Stimulated activated CD8-positive, alpha-beta memory T cell treated with anti-CD3 and anti-CD28 coated beads, Interleukin-4, amount 100 ng/mL, for 48 hours (primary cell): ENCODE measurements at regions not wholly inside any gene's neighbourhood (a gene's known extent, or its start where the extent isn't known, plus 50 kb on each side); places are given as distances from the start of the nearest gene placed in this dataset.

ENCODE experiments used
- DNase-seq: peaks from one replicate; pipeline ENCODE4 v3.0.0-alpha.2; 2020

GRCh38 chr18:61756244-61756643, 136.6 kb downstream of the RNF152 start:
- DNase-seq, result no peak

- no peak for DNase-seq
Observed at GRCh38 chr18:61755555-61755954, 137.3 kb downstream of the RNF152 start.

DNA sequence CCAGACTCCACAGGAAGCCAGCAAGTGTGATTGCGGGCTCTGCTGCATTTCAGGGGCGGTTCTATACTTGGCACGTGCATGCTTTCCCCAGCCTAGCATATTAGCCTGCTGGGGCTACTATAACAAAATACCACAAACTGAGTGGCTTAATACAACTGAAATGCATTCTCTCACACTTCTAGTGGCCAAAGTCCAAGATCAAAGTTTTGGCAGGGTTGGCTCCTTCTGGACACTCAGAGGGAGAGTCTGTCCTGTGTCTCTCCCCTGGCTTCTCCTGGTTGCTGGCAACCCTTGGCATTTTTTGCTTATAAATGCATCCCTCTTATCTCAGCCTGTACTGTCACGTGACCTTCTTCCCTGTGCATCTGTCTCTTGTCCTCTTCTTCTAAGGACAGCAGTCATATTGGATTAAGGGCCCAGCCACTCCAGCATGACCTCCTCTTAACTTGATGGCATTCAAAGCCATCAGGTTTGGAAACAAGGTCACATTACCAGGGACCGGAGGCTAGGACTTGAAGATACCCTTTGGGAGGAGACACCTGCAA, 138.7 kb downstream of the RNF152 start:
- no peak for DNase-seq

DNA sequence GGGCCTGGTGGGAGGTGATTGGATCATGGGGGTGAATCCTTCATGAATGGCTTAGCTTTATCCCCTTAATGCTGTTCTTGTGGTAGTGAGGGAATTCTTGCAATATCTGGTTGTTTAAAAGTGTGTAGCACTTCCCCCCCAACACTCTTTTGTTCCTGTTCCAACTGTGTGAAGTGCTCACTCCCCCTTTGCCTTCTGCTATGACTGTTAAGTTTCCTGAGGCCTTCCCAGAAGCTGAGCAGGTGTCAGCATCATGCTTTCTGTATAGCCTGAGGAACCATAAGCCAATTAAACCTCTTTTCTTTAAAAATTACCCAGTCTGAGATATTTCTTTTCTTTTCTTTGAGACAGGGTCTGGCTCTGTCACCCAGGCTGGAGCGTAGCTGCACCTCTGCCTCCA, 139.4 kb downstream of the RNF152 start:
- DNase-seq, result no peak

- DNase-seq, result no peak
Observed at GRCh38 chr18:61752973-61753372, 139.8 kb downstream of the RNF152 start.

GRCh38 chr18:61750840-61751668, 141.8 kb downstream of the RNF152 start:
- DNase-seq, result no peak

DNA sequence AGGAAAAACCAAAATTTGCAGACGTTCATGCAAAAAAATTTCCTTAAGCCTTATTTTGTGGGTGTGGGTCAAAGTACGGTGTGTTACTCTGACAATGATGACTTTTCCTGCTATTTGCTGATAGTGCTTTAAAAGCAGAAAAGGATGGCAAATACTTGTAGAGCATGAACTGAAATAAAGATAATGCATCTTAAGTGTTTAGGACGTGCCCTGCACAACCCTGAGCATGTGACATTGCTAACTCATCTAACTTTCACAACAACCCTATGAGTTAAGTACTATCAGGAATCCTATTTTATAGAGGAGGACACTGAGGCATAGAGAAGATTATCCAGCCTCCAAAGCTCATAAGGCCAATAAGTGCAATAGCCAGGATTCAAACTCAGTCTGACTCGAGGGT, 143.3 kb downstream of the RNF152 start:
- no peak for DNase-seq

DNA sequence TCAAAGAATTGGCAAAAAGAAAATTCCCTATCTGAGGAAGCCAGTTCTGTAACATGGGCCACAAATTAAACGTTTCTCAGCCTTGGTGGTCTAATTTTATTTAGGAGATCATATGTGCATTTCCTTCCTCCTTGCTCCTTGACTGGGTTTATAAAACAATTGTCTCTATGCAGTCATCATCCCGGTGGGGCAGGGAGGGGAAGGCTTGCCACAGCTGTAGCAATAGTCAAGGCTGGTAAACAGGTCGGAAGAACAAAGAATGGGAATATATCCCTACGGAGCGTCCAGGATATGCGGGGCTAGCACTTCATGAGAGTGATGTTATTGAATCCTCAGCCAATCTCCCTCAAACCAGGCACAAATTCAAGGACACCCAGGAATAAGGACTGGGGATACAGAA, 143.8 kb downstream of the RNF152 start:
- no peak for DNase-seq

DNA sequence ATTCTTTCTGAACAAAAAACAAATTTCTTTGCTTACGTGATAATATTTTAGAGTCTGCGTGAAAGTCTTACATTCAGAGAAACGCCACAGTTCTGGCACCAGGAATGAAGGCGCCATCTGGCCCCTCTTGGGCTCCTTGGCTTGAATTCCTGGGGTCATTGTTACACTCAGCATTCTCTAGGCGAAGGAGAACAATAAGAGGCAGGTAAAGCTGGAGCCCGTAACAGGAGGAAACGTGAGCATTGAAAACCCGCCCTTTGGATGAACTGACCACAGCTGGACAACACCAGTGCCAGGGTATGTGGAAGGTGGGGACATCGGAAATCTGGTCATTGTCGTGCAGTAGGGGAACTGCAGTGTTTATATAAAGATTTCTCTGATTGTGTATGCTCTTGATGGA, 144.8 kb downstream of the RNF152 start:
- DNase-seq, result no peak

GRCh38 chr18:61743775-61744531, 148.9 kb downstream of the RNF152 start:
- no peak for DNase-seq

DNA sequence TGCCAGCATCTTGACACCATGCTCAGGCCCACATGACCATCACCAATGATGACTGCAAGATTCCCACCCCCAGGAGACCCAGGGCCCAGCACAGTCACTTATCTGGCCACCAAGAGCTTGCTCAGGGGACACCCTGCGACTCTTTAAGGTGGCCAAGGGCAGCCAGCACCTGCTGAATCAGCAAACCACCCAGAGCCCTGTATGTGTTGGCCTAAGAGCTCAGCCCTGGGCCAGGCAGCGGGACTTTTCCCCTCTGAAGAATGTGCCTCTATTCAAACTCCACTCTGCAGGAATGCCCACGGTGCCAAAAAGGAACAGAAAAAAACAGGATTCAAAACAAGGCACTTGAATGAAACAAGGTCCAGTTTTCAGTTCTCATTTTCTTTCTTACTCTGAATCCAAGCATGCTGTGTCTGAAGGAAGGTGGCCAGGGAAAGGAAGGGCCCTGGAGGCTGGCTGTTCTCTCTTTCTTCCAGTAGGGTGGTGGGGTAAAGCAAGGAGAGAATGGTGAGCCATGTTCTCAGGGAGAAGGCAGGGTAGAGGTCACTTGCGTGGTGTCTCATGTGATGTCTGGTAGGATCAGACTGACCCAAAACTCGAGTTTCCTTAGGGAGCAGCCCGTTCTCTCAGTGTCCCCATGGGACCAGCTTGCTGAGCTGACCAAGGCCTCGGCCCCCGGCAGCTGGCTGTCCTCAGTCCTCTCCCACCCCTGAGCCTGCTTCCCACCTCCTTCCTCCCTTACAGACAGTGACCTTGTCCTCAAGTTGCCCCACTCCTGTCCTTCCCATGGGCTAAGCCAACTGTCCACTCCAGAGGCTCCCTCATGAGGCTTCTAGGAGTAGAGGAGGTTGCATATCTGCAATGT, 150.0 kb downstream of the RNF152 start:
- DNase-seq, result no peak

DNA sequence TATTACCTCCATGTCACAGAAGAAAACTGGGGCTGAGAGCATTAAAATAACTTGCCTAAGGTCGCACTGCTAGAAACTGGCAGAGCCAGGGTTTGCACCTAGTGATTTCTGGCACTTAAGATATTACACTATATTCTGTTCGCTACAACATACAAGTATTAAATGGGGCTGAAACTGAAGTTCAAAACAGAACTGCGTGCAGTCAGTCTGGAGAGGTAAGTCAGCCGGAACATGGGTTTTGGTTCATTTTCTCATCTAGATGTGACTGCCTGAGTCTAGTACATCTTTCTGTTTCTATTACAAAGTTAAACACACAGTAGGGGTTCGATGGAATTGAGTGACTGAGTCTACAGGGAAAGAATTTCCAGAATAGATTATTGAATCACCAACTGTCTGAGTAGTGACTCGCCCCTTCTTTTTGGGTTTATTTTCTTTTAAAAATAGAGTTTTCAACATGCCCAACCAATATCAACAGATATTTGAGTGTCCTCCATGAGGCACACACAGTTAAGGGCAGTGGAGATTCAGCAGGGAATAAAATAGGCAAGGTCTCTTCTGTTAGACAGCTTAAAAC, 150.8 kb downstream of the RNF152 start:
- no peak for DNase-seq

DNA sequence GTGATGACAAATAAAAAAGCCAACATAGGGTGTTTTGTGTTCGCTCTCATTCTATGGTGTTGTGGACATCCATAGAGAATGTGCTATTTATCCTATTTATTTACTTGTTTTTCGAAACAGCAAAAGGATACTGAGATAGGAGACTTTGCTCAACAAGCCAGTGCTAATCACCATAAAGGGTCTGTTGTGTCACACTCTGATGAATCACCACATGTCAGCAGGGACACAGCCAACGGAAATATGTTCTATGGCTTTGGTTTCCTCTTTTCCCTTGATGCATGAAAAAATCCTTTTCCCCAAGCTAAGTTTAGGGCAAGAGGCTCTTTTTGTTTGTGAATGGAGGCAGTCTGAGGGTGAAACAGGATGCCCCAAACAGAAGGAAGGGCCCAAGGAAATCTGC, 154.3 kb downstream of the RNF152 start:
- no peak for DNase-seq

GRCh38 chr18:61738042-61738441, 154.8 kb downstream of the RNF152 start:
- no peak for DNase-seq

GRCh38 chr18:61736133-61736532, 156.7 kb downstream of the RNF152 start:
- no peak for DNase-seq

- no peak for DNase-seq
Observed at GRCh38 chr18:61735564-61736102, 157.2 kb downstream of the RNF152 start.

- DNase-seq, result no peak
Observed at GRCh38 chr18:61734396-61734795, 158.4 kb downstream of the RNF152 start.

- no peak for DNase-seq
Observed at GRCh38 chr18:61732854-61733253, 160.0 kb downstream of the RNF152 start.

GRCh38 chr18:61731693-61732376, 161.0 kb downstream of the RNF152 start:
- DNase-seq, result no peak

GRCh38 chr18:61731178-61731577, 161.6 kb downstream of the RNF152 start:
- DNase-seq, result no peak

DNA sequence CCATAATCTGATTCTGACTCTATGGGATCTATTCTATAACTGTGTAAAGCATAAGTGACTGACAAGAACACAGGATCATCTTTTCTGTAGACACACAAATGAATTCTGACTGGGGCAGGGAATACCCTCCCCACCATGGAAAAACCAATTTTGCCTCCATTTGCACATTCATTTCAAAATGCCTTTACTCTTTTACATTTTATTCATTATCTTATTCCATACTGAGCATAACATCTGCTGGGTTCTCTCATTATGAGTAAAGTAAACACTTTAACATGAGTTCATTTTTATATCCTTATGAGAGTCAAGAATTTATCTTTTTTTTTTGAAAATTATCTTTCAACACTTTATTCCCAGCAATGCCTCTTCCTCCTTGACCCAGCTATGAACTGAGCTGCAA, 163.5 kb downstream of the RNF152 start:
- no peak for DNase-seq
